K562 (cell line): ENCODE measurements at regions not wholly inside any gene's neighbourhood (a gene's known extent, or its start where the extent isn't known, plus 50 kb on each side); places are given as distances from the start of the nearest gene placed in this dataset.

Experiments used
- ETV6 ChIP-seq, 3 experiments: fragments of 150-350 bp in 1 of 3; sonication (generic) in 1 of 3; formaldehyde crosslinking in 1 of 3; IDR thresholded peaks; 2 replicates each; pipeline versions ENCODE4 v1.6.1 to v1.8.0; 2014 to 2022; ENCODE audit warnings: borderline replicate concordance in 2 of 3, low read depth in 2 of 3, antibody characterized with exemption in 1 of 3, low read length in 1 of 3, mild to moderate bottlenecking in 1 of 3, missing genetic modification reagents in 1 of 3
- EZH2 ChIP-seq: IDR thresholded peaks from 2 replicates; pipeline ENCODE4 v1.6.1; 2012; ENCODE audit warnings: low read depth, mild to moderate bottlenecking, inconsistent platforms, low read length, borderline replicate concordance
- HCFC1 ChIP-seq: IDR thresholded peaks from 2 replicates; pipeline ENCODE4 v1.6.1; 2012; ENCODE audit warnings: low read depth, low read length, improper control_type of control experiment
- MTA3 ChIP-seq: fragments of 450-650 bp; formaldehyde crosslinking; IDR thresholded peaks from 2 replicates; pipeline ENCODE4 v1.6.1; 2017; ENCODE audit warnings: mild to moderate bottlenecking, borderline replicate concordance
- PHF20 ChIP-seq: fragments of 450-650 bp; IDR thresholded peaks from 2 replicates; pipeline ENCODE4 v1.6.1; 2018; ENCODE audit not compliant: partially characterized antibody
- TFAM ChIP-seq: fragments of 250-450 bp; sonication (Bioruptor Pico); conservative IDR thresholded peaks from 2 replicates; pipeline ENCODE4 v1.5.0; 2021; ENCODE audit warnings: mild to moderate bottlenecking, moderate library complexity
- ZKSCAN8 ChIP-seq: fragments of 200-800 bp; sonication (Bioruptor generic); IDR thresholded peaks from 2 replicates; pipeline ENCODE4 v1.6.1; 2016; ENCODE audit warnings: missing genetic modification characterization, missing compliant biosample characterization
- TF ChIP-seq, protein P1 (sequence below), 3 experiments: IDR thresholded peaks in 2 of 3; conservative IDR thresholded peaks in 1 of 3; 2 replicates each; pipeline ENCODE4 v1.5.1; 2011 to 2012; ENCODE audit warnings: low read length in 3 of 3, mild to moderate bottlenecking in 3 of 3, control low read depth in 2 of 3, improper control_type of control experiment in 1 of 3, inconsistent platforms in 1 of 3, low read depth in 1 of 3, mixed read lengths in 1 of 3, moderate library complexity in 1 of 3; ENCODE audit not compliant: insufficient read depth in 2 of 3
- TF ChIP-seq, protein P2 (sequence below): fragments of 450-650 bp; formaldehyde crosslinking; IDR thresholded peaks from 2 replicates; pipeline ENCODE4 v1.4.0; 2022; ENCODE audit warnings: missing genetic modification characterization
- TF ChIP-seq, protein P3 (sequence below): sonication (generic); formaldehyde crosslinking; IDR thresholded peaks from 2 replicates; pipeline ENCODE4 v1.9.0; 2022; ENCODE audit warnings: mild to moderate bottlenecking, missing genetic modification reagents

DNA sequence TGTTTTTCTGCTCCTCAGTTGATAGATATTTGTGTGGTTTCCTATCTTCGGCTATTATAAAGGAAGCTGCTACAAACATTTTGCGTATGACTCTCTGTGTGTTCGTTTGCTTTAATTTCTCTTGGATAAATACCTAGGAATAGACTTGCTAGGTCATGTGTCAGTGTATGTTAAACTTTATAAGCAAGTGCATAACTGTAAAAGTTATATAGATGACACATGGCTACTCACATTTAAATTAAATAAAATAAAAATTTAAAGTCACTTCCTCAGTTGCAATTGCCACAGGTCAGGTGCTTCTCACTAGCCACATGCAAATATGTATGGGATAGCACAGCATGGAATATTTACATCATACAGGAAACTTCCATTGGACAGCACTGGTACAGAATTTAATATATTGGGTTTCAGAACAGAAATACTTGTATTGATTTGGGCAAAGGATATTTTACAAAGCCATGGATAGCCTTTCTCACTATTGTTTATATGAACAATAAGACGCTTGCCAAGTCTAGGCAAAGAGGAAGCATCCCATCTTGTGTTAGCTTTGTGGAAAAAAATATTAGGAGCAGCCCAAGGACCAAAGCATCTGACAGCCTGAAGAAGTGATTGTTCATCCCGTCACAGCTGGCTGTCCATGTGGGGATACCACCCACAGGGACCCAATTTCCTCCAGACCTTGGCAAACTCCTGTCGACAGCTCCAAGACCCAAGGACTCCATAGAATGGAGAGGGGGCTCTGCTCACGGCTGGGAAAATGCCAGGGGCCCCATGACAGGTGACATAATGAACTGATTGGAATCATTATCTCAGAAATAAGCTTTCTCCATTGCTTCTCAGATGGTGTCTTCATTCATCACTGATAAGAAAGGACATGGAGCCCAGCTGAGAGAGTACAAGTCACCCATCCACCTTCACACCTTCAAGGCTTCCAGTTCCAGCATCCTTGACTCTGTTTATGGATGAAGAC, 196.7 kb downstream of the SH3BP4 start:
- no peak for TF ChIP-seq TFAM (CRISPR knock-in tag)
- TF ChIP-seq, protein P1, sequence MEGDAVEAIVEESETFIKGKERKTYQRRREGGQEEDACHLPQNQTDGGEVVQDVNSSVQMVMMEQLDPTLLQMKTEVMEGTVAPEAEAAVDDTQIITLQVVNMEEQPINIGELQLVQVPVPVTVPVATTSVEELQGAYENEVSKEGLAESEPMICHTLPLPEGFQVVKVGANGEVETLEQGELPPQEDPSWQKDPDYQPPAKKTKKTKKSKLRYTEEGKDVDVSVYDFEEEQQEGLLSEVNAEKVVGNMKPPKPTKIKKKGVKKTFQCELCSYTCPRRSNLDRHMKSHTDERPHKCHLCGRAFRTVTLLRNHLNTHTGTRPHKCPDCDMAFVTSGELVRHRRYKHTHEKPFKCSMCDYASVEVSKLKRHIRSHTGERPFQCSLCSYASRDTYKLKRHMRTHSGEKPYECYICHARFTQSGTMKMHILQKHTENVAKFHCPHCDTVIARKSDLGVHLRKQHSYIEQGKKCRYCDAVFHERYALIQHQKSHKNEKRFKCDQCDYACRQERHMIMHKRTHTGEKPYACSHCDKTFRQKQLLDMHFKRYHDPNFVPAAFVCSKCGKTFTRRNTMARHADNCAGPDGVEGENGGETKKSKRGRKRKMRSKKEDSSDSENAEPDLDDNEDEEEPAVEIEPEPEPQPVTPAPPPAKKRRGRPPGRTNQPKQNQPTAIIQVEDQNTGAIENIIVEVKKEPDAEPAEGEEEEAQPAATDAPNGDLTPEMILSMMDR (IDR thresholded peaks at IDR 0.05 in 2 of 3, conservative IDR thresholded peaks at IDR 0.05 in 1 of 3; ENCODE audit: insufficient read depth in 2 of 3, low read depth in 1 of 3, low read length in 3 of 3) = no peak
- TF ChIP-seq, protein P2, sequence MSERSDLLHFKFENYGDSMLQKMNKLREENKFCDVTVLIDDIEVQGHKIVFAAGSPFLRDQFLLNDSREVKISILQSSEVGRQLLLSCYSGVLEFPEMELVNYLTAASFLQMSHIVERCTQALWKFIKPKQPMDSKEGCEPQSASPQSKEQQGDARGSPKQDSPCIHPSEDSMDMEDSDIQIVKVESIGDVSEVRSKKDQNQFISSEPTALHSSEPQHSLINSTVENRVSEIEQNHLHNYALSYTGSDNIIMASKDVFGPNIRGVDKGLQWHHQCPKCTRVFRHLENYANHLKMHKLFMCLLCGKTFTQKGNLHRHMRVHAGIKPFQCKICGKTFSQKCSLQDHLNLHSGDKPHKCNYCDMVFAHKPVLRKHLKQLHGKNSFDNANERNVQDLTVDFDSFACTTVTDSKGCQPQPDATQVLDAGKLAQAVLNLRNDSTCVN = no peak
- no peak for TF ChIP-seq ETV6 (IDR thresholded peaks at IDR 0.05; ENCODE audit: borderline replicate concordance in 1 of 2, low read depth in 2 of 2, low read length in 1 of 2)
- TF ChIP-seq ETV6 (CRISPR knock-in tag; IDR thresholded peaks at IDR 0.05; ENCODE audit: borderline replicate concordance) = no peak
- no peak for TF ChIP-seq EZH2
- TF ChIP-seq, protein P3, sequence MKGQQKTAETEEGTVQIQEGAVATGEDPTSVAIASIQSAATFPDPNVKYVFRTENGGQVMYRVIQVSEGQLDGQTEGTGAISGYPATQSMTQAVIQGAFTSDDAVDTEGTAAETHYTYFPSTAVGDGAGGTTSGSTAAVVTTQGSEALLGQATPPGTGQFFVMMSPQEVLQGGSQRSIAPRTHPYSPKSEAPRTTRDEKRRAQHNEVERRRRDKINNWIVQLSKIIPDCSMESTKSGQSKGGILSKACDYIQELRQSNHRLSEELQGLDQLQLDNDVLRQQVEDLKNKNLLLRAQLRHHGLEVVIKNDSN = no peak
- no peak for TF ChIP-seq PHF20
- no peak for TF ChIP-seq HCFC1
- TF ChIP-seq ZKSCAN8 (CRISPR knock-in tag) = no peak
- TF ChIP-seq MTA3 = no peak
